ENCODE measurements at regions not wholly inside any gene's neighbourhood (a gene's known extent, or its start where the extent isn't known, plus 50 kb on each side); places are given as distances from the start of the nearest gene placed in this dataset.

DNA sequence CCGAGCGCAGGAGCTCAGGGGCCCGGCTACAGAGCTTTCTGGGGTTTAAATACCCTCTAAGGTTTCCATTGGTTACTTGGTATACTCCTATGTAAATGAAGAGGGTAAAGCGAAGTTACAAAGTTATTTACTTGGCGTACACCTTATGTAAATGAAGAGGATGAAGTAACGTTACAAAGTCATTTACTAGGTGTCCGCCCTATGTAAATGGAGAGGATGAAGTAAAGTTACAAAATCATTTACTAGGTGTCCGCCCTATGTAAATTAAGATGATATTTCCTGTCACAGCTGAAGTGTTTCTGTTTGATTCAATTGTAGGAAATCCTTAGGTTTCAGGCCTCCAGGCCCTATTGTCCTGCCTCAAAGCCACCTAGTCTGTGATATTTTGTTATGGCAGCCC is 358.2 kb downstream of the MTRR start:
- BruUV-seq (replicated peaks), result no TSS peak
- Histone ChIP-seq H3K27me3 (replicated peaks in 1 of 2; ENCODE audit: control insufficient read depth in 2 of 2, insufficient read depth in 2 of 2, low read length in 1 of 2) (no peaks in the 10 kb centered on the region), H3K27ac (ENCODE audit: control insufficient read depth, insufficient read depth) (no peak overlapping the region), H4K20me1 (ENCODE audit: control insufficient read depth, insufficient read depth) (no peaks in the 10 kb centered on the region), H3K9ac (ENCODE audit: control insufficient read depth, insufficient read depth, low read length) (no peak overlapping the region), H3K79me2 (ENCODE audit: control insufficient read depth, insufficient read depth, low read length) (no peaks in the 10 kb centered on the region), H3K4me2 (ENCODE audit: control insufficient read depth, insufficient read depth) (no peak overlapping the region), H3K4me1 (ENCODE audit: control insufficient read depth, insufficient read depth, low read length) (no peaks in the 10 kb centered on the region), H2AFZ (ENCODE audit: control insufficient read depth, low read depth, low read length) (no peak overlapping the region), H3K9me3 (replicated peaks; ENCODE audit: control insufficient read depth, insufficient read depth, low read length) (no peaks in the 10 kb centered on the region), H3K36me3 (ENCODE audit: control insufficient read depth in 2 of 2, insufficient read depth in 2 of 2, low read length in 1 of 2) (no peaks in the 10 kb centered on the region), H3K4me3 (no peak overlapping the region)
- SMC1A ChIA-PET (ENCODE audit: uncharacterized antibody, unreplicated experiment), result no interaction called here
- DNase-seq (ENCODE audit: low read depth, low spot score) (no peak), FAIRE-seq (no peak), ATAC-seq (no peak)
- POLR2A ChIA-PET, result no interaction called here
- intact Hi-C loops (cut with micrococcal nuclease; ENCODE audit: unreplicated experiment), result no loop called here
- RAD21 ChIA-PET (ENCODE audit: unreplicated experiment), result no interaction called here
- in situ Hi-C loops (cut with MboI), result no loop called here
- WGBS (ENCODE audit: insufficient coverage, insufficient replicate concordance, low lambda C conversion rate, missing lambda C conversion rate), result 30% methylated on average over 8 of the region's 8 CpGs
- CTCF ChIA-PET, result no interaction called here
- TF ChIP-seq POU2F2 (IDR thresholded peaks at IDR 0.05; ENCODE audit: borderline replicate concordance, low read depth, low read length), result no peak
- TF ChIP-seq RELA (IDR thresholded peaks at IDR 0.05; ENCODE audit: borderline replicate concordance, partially characterized antibody), result no peak
- no peak for TF ChIP-seq IRF4 (IDR thresholded peaks at IDR 0.05; ENCODE audit: low read depth, low read length)
- TF ChIP-seq, protein P1, sequence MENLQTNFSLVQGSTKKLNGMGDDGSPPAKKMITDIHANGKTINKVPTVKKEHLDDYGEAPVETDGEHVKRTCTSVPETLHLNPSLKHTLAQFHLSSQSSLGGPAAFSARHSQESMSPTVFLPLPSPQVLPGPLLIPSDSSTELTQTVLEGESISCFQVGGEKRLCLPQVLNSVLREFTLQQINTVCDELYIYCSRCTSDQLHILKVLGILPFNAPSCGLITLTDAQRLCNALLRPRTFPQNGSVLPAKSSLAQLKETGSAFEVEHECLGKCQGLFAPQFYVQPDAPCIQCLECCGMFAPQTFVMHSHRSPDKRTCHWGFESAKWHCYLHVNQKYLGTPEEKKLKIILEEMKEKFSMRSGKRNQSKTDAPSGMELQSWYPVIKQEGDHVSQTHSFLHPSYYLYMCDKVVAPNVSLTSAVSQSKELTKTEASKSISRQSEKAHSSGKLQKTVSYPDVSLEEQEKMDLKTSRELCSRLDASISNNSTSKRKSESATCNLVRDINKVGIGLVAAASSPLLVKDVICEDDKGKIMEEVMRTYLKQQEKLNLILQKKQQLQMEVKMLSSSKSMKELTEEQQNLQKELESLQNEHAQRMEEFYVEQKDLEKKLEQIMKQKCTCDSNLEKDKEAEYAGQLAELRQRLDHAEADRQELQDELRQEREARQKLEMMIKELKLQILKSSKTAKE (IDR thresholded peaks at IDR 0.05; ENCODE audit: low read depth, poor library complexity, severe bottlenecking), result no peak
- TF ChIP-seq MYB (IDR thresholded peaks at IDR 0.05; ENCODE audit: borderline replicate concordance, low read depth, low read length), result no peak
- TF ChIP-seq MEF2B (IDR thresholded peaks at IDR 0.05; ENCODE audit: partially characterized antibody, poor library complexity, severe bottlenecking), result no peak
- no peak for TF ChIP-seq ZNF622 (IDR thresholded peaks at IDR 0.05)
- TF ChIP-seq, protein P2, sequence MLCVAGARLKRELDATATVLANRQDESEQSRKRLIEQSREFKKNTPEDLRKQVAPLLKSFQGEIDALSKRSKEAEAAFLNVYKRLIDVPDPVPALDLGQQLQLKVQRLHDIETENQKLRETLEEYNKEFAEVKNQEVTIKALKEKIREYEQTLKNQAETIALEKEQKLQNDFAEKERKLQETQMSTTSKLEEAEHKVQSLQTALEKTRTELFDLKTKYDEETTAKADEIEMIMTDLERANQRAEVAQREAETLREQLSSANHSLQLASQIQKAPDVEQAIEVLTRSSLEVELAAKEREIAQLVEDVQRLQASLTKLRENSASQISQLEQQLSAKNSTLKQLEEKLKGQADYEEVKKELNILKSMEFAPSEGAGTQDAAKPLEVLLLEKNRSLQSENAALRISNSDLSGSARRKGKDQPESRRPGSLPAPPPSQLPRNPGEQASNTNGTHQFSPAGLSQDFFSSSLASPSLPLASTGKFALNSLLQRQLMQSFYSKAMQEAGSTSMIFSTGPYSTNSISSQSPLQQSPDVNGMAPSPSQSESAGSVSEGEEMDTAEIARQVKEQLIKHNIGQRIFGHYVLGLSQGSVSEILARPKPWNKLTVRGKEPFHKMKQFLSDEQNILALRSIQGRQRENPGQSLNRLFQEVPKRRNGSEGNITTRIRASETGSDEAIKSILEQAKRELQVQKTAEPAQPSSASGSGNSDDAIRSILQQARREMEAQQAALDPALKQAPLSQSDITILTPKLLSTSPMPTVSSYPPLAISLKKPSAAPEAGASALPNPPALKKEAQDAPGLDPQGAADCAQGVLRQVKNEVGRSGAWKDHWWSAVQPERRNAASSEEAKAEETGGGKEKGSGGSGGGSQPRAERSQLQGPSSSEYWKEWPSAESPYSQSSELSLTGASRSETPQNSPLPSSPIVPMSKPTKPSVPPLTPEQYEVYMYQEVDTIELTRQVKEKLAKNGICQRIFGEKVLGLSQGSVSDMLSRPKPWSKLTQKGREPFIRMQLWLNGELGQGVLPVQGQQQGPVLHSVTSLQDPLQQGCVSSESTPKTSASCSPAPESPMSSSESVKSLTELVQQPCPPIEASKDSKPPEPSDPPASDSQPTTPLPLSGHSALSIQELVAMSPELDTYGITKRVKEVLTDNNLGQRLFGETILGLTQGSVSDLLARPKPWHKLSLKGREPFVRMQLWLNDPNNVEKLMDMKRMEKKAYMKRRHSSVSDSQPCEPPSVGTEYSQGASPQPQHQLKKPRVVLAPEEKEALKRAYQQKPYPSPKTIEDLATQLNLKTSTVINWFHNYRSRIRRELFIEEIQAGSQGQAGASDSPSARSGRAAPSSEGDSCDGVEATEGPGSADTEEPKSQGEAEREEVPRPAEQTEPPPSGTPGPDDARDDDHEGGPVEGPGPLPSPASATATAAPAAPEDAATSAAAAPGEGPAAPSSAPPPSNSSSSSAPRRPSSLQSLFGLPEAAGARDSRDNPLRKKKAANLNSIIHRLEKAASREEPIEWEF (IDR thresholded peaks at IDR 0.05; ENCODE audit: insufficient replicate concordance, low read depth, low read length), result no peak
- no peak for TF ChIP-seq RAD21 (IDR thresholded peaks at IDR 0.05; ENCODE audit: insufficient read depth, low read depth, low read length)
- no peak for TF ChIP-seq SP1 (IDR thresholded peaks at IDR 0.05; ENCODE audit: low read depth, low read length)
- TF ChIP-seq IKZF1 (conservative IDR thresholded peaks at IDR 0.05), result no peak
- TF ChIP-seq NFXL1 (IDR thresholded peaks at IDR 0.05; ENCODE audit: borderline replicate concordance), result no peak
- no peak for TF ChIP-seq EZH2 (IDR thresholded peaks at IDR 0.05; ENCODE audit: borderline replicate concordance, control insufficient read depth, low read depth, low read length)
- TF ChIP-seq, protein P3, sequence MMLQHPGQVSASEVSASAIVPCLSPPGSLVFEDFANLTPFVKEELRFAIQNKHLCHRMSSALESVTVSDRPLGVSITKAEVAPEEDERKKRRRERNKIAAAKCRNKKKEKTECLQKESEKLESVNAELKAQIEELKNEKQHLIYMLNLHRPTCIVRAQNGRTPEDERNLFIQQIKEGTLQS (IDR thresholded peaks at IDR 0.05; ENCODE audit: borderline replicate concordance, extremely low read depth, low read depth, low read length), result no peak
- no peak for TF ChIP-seq CBFB (IDR thresholded peaks at IDR 0.05; ENCODE audit: low read depth)
- no peak for TF ChIP-seq ETV6 (conservative IDR thresholded peaks at IDR 0.05 in 1 of 2, IDR thresholded peaks at IDR 0.05 in 1 of 2; ENCODE audit: borderline replicate concordance in 1 of 2, low read depth in 1 of 2)

Data from GM12878 (cell line).